22Rv1 (cell line): ENCODE measurements at regions not wholly inside any gene's neighbourhood (a gene's known extent, or its start where the extent isn't known, plus 50 kb on each side); places are given as distances from the start of the nearest gene placed in this dataset.

Experiments used
- H3K27ac ChIP-seq: fragments of 450-650 bp; 2 replicates; pipeline ENCODE4 v1.5.1; 2017
- ZFX ChIP-seq: fragments of 450-650 bp; IDR thresholded peaks from 2 replicates; pipeline ENCODE4 v1.6.1; 2017; ENCODE audit warnings: antibody characterized with exemption, borderline replicate concordance
- TF ChIP-seq, protein P1 (sequence below): fragments of 450-650 bp; IDR thresholded peaks from 2 replicates; pipeline ENCODE4 v1.5.1; 2017; ENCODE audit warnings: mild to moderate bottlenecking

GRCh38 chr1:14031461-14031860, 331.5 kb downstream of the PRDM2 start:
- no peak overlapping the region for H3K27ac ChIP-seq
- TF ChIP-seq, protein P1, sequence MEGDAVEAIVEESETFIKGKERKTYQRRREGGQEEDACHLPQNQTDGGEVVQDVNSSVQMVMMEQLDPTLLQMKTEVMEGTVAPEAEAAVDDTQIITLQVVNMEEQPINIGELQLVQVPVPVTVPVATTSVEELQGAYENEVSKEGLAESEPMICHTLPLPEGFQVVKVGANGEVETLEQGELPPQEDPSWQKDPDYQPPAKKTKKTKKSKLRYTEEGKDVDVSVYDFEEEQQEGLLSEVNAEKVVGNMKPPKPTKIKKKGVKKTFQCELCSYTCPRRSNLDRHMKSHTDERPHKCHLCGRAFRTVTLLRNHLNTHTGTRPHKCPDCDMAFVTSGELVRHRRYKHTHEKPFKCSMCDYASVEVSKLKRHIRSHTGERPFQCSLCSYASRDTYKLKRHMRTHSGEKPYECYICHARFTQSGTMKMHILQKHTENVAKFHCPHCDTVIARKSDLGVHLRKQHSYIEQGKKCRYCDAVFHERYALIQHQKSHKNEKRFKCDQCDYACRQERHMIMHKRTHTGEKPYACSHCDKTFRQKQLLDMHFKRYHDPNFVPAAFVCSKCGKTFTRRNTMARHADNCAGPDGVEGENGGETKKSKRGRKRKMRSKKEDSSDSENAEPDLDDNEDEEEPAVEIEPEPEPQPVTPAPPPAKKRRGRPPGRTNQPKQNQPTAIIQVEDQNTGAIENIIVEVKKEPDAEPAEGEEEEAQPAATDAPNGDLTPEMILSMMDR = no peak
- no peak for TF ChIP-seq ZFX

GRCh38 chr1:14034506-14034905, 334.5 kb downstream of the PRDM2 start:
- no peak overlapping the region for H3K27ac ChIP-seq
- no peak for TF ChIP-seq ZFX
- TF ChIP-seq, protein P1 = no peak

DNA sequence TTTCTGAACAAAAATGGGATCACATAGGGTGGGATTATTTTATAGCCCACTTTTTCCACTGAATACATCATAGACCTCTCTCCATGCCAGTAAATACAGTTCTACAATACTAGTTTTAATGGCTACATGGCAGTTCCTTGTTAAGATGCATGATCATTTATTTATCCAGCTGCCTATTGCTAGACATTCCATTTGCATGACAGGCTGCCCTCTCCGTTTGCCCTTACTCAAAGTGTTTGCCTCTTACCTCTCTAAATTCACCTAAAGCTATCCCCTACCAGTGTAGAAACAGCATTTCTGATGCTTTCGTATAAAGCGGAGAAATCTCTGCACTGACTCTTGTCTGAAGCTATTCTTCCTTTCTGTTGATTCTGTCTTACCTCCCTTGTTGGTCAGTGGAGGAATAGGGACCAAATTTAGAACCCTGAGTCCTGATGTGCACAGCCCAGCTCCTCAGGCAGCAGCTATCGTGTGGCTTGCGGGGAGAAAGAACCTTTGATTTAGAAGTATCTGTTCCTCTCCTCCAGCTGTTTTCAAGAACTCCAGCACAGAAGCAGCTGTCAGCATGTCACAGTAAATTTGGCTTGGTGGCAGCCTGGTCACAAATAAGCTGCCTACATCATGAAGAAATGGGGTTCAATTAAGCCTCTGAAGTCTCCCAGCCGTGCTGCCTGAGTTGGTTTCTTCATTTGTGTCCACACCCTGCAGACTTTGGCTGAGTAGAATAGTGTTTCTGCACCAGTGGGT, 337.3 kb downstream of the PRDM2 start:
- H3K27ac ChIP-seq = no peak overlapping the region

GRCh38 chr1:14039582-14040430, 339.8 kb downstream of the PRDM2 start:
- no peak overlapping the region for H3K27ac ChIP-seq
- no peak for TF ChIP-seq ZFX

More for the DNA sequence above, 337.3 kb downstream of the PRDM2 start:
- no peak for TF ChIP-seq ZFX
- TF ChIP-seq, protein P1 = no peak

GRCh38 chr1:14049965-14050364, 350.0 kb downstream of the PRDM2 start:
- H3K27ac ChIP-seq = no peak overlapping the region
- TF ChIP-seq, protein P1 = no peak
- no peak for TF ChIP-seq ZFX

GRCh38 chr1:14055442-14056223, 355.6 kb downstream of the PRDM2 start:
- H3K27ac ChIP-seq = no peak overlapping the region
- TF ChIP-seq ZFX = no peak
- TF ChIP-seq, protein P1 = no peak

GRCh38 chr1:14057640-14058039, 357.7 kb downstream of the PRDM2 start:
- TF ChIP-seq, protein P1 = no peak
- no peak for TF ChIP-seq ZFX
- H3K27ac ChIP-seq = no peak overlapping the region
